Tibial nerve (tissue), 4 donors: ENCODE measurements at regions not wholly inside any gene's neighbourhood (a gene's known extent, or its start where the extent isn't known, plus 50 kb on each side); places are given as distances from the start of the nearest gene placed in this dataset.

Experiments used
- DNase-seq, 2 donors: peaks; one replicate each; pipeline ENCODE4 v3.0.0-alpha.2; 2019; ENCODE audit warnings: low spot score in 2 of 2
- H3K27ac ChIP-seq, 4 donors: fragments of 200-600 bp; sonication (generic) in 3 of 4; one replicate each; pipeline ENCODE4 v1.5.1; 2017 to 2019; ENCODE audit warnings: mild to moderate bottlenecking in 1 of 4
- H3K27me3 ChIP-seq, 2 donors: fragments of 200-600 bp; sonication (generic) in 1 of 2; one replicate each; pipeline versions ENCODE4 v1.5.1 to v1.6.0; 2017 to 2019
- H3K36me3 ChIP-seq, 3 donors: fragments of 200-600 bp; sonication (generic); one replicate each; pipeline ENCODE4 v1.5.1; 2018 to 2019
- H3K4me1 ChIP-seq, 4 donors: fragments of 200-600 bp; sonication (generic) in 3 of 4; one replicate each; pipeline ENCODE4 v1.5.1; 2017 to 2019
- H3K4me3 ChIP-seq, 4 donors: fragments of 200-600 bp; sonication (generic) in 3 of 4; one replicate each; pipeline ENCODE4 v1.5.1; 2017 to 2019; ENCODE audit warnings: mild to moderate bottlenecking in 1 of 4, moderate library complexity in 1 of 4
- H3K9me3 ChIP-seq, 4 donors: fragments of 200-600 bp; sonication (generic) in 3 of 4; one replicate each; pipeline ENCODE4 v1.5.1; 2017 to 2019
- EP300 ChIP-seq, 2 donors: sonication (generic); formaldehyde crosslinking; IDR thresholded peaks; one replicate each; pipeline ENCODE4 v1.6.1; 2017; ENCODE audit warnings: antibody characterized with exemption in 2 of 2, mild to moderate bottlenecking in 1 of 2
- POLR2A ChIP-seq, 2 donors: fragments of 450-650 bp; IDR thresholded peaks; one replicate each; pipeline ENCODE4 v1.6.1; 2017; ENCODE audit warnings: antibody characterized with exemption in 2 of 2, mild to moderate bottlenecking in 2 of 2, moderate library complexity in 2 of 2
- WGBS, 2 donors: methylation state at CpG; one replicate each; pipeline ENCODE4 v1.1.5; 2018; 5-methylcytosine and 5-hydroxymethylcytosine counted together
- TF ChIP-seq, protein P1 (sequence below), 5 experiments: fragments of 200-600 bp in 3 of 5; fragments of 450-650 bp in 2 of 5; sonication (generic) in 3 of 5; IDR thresholded peaks; one replicate each; pipeline ENCODE4 v1.5.1; 2016 to 2019; ENCODE audit warnings: antibody characterized with exemption in 5 of 5, mild to moderate bottlenecking in 3 of 5, moderate library complexity in 2 of 5

DNA sequence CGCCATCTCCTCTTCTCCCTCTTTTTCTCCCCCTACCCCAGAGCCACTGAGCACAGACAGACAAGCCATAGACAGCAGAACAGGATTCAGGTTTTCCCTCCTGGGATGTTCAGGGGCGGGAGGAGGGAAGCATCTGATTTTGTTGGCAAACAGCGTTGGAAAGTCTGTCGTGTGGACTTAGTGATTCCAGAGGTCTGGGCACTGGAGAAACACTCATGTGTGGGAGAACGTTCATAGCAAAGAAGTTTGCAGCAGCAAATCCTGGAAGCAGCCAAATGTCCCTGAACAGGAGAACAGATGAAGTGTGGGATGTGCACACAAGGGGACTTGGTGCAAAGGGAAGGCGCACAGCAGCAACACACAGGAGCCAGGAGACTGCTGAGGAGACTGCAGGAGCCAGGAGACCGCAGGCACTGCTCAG lies 264.1 kb upstream of the CDYL start:
- Histone ChIP-seq H3K9me3 (no peaks in the 10 kb centered on the region), H3K36me3 (no peaks in the 10 kb centered on the region), H3K27me3 (no peaks in the 10 kb centered on the region), H3K4me1 (no peaks in the 10 kb centered on the region), H3K4me3 (no peak overlapping the region), H3K27ac (no peak overlapping the region)
- no peak for TF ChIP-seq POLR2A (IDR thresholded peaks at IDR 0.05)
- TF ChIP-seq, protein P1, sequence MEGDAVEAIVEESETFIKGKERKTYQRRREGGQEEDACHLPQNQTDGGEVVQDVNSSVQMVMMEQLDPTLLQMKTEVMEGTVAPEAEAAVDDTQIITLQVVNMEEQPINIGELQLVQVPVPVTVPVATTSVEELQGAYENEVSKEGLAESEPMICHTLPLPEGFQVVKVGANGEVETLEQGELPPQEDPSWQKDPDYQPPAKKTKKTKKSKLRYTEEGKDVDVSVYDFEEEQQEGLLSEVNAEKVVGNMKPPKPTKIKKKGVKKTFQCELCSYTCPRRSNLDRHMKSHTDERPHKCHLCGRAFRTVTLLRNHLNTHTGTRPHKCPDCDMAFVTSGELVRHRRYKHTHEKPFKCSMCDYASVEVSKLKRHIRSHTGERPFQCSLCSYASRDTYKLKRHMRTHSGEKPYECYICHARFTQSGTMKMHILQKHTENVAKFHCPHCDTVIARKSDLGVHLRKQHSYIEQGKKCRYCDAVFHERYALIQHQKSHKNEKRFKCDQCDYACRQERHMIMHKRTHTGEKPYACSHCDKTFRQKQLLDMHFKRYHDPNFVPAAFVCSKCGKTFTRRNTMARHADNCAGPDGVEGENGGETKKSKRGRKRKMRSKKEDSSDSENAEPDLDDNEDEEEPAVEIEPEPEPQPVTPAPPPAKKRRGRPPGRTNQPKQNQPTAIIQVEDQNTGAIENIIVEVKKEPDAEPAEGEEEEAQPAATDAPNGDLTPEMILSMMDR (IDR thresholded peaks at IDR 0.05) = no peak
- TF ChIP-seq EP300 (IDR thresholded peaks at IDR 0.05) = no peak
- WGBS, 2 donors = 46 to 64% methylated on average over 7 of the region's 7 CpGs
- no peak for DNase-seq

DNA sequence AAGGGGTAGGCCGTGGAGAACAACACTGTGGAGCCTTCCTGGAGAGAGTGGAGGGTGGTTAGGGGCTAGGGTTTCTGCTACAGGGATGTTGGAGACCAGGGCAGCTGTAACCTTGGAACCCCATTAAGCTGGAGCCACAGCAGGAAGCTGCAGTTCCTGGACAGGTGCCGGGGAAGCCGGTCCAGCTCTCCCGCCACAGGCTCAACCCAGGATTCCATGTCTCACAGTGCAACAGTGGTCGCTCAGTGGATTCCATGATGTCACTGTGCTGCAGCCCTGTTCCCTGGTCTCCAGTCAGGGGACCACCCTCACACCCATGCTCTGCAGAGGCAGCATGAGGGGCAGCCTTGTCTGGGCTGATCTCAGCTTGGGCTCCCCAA lies 264.6 kb upstream of the CDYL start:
- Histone ChIP-seq H3K9me3 (no peaks in the 10 kb centered on the region), H3K36me3 (no peaks in the 10 kb centered on the region), H3K4me3 (no peak overlapping the region), H3K27me3 (no peaks in the 10 kb centered on the region), H3K4me1 (no peaks in the 10 kb centered on the region), H3K27ac (no peak overlapping the region)
- 72 to 96% methylated on average over 3 to 5 of the region's 5 CpGs for WGBS, 2 donors
- no peak for DNase-seq
- TF ChIP-seq EP300 (IDR thresholded peaks at IDR 0.05) (no peak), POLR2A (IDR thresholded peaks at IDR 0.05) (no peak)
- TF ChIP-seq, protein P1 (IDR thresholded peaks at IDR 0.05) = no peak

DNA sequence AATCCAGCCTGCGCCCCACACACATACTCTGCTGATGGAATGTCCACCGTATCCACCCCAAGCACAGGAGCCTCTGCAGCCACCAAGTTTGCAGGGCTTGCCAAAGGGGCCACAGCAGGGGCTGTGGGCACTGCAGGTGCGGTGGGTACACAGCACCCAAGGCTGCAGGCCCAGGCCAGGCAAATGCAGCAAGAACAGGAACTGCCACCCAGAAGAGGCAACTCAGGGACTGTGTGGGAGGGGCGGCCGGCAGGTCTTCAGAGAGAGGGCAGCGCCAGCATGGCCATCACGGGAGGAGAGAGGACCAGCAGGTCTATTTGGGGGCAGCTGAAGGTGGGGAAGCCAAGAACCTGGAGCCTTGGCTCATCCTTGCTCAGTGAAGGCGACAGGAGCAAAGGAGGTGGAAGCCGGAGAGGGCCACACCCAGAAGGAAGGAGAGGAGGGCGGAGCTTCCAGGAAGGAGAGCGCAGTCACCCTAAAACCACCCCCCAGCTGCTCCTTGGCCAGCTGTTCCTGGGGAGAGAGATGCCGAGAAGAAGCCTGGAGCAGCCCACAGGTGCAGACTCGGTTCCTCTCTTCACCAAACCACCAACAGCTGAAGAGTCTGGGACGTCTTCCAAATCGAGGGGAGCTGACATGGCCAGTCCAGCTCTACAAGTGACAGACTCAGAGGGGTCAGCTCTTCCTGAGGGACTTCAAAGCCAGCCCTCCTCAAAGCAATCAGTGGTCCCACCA lies 265.1 kb upstream of the CDYL start:
- WGBS, 2 donors = 83 to 84% methylated on average over 12 to 14 of the region's 15 CpGs
- TF ChIP-seq, protein P1 (IDR thresholded peaks at IDR 0.05) = no peak
- TF ChIP-seq EP300 (IDR thresholded peaks at IDR 0.05) = no peak
- TF ChIP-seq POLR2A (IDR thresholded peaks at IDR 0.05) = no peak
- DNase-seq = no peak
- Histone ChIP-seq H3K36me3 (no peaks in the 10 kb centered on the region), H3K27ac (no peak overlapping the region), H3K4me1 (no peaks in the 10 kb centered on the region), H3K4me3 (no peak overlapping the region), H3K27me3 (no peaks in the 10 kb centered on the region), H3K9me3 (no peaks in the 10 kb centered on the region)

DNA sequence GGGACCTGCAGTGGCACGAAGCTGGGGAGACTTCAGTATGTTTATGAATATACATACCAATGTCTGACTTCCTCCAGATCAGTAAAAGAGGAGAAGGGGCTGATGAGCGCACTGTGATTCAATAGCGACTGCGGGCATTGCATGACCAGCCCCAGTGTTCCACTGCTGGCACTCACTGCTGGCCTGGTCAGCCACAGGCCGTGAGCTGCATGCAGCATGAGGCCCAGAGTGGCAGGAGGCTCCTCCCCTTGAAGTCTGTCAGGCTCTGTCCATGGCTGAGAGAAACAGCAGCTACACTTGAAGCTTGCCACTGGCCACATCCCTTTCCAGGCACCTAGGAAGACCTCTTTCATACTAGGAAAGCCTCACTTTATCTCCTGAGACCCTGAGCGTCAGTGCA lies 265.9 kb upstream of the CDYL start:
- Histone ChIP-seq H3K4me3 (no peak overlapping the region), H3K4me1 (no peaks in the 10 kb centered on the region), H3K27ac (no peak overlapping the region), H3K27me3 (no peaks in the 10 kb centered on the region), H3K36me3 (no peaks in the 10 kb centered on the region), H3K9me3 (no peaks in the 10 kb centered on the region)
- TF ChIP-seq, protein P1 (IDR thresholded peaks at IDR 0.05) = no peak
- no peak for TF ChIP-seq EP300 (IDR thresholded peaks at IDR 0.05)
- no peak for TF ChIP-seq POLR2A (IDR thresholded peaks at IDR 0.05)
- DNase-seq = no peak
- WGBS, 2 donors = 85 to 88% methylated on average over 6 of the region's 6 CpGs

DNA sequence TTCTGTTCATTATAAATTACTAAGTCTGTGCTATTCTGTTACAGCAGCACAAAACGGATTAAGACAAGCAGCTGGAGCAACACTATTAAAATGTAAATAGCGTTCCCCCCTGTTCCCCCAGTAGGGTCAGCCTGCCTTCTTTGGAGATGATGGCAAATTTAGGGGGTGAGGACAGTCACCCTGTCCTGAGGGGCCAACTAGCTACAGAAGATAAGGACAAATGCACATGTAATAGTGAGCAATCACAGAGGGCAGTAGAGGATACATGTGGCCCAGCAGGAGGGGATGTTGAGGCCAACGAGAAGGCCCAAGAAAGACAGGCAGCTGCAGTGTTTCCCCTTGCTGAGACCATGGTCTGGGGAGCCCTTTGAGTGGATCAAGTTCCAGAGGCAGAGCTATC lies 266.7 kb upstream of the CDYL start:
- Histone ChIP-seq H3K36me3 (no peaks in the 10 kb centered on the region), H3K4me1 (no peaks in the 10 kb centered on the region), H3K4me3 (no peak overlapping the region), H3K9me3 (no peaks in the 10 kb centered on the region), H3K27me3 (no peaks in the 10 kb centered on the region), H3K27ac (no peak overlapping the region)
- no peak for DNase-seq
- WGBS, 2 donors = 82 to 88% methylated on average over 3 of the region's 3 CpGs
- TF ChIP-seq EP300 (IDR thresholded peaks at IDR 0.05) (no peak), POLR2A (IDR thresholded peaks at IDR 0.05) (no peak)
- TF ChIP-seq, protein P1 (IDR thresholded peaks at IDR 0.05) = no peak
